A549 (cell line): ENCODE measurements at regions not wholly inside any gene's neighbourhood (a gene's known extent, or its start where the extent isn't known, plus 50 kb on each side); places are given as distances from the start of the nearest gene placed in this dataset.

Experiments used
- ATAC-seq, 2 experiments: fragments of 200-7000 bp in 1 of 2; fragments of >200 bp in 1 of 2; cut with Nextera tagmentation in 1 of 2; cut with Tn5 transposase in 1 of 2; 3 replicates each; pipeline versions ENCODE4 v1.8.0 to v1.9.1; 2018 to 2020; ENCODE audit warnings: mild to moderate bottlenecking in 1 of 2, moderate library complexity in 1 of 2
- CTCF ChIA-PET: fragments of 300-600 bp; sonication (Branson Sonifier 250); formaldehyde crosslinking; extraction: SDS; loops from one replicate; lab custom pipeline; 2021; ENCODE audit warnings: antibody characterized with exemption, inconsistent platforms; lab: Yijun Ruan, JAX
- POLR2A ChIA-PET: fragments of 350-600 bp; formaldehyde crosslinking; extraction: SDS; loops from one replicate; lab custom pipeline; 2021; ENCODE audit warnings: antibody characterized with exemption, inconsistent platforms; lab: Yijun Ruan, JAX
- DNase-seq, 2 experiments: peaks; one replicate each; pipeline versions ENCODE4 v3.0.0 to v3.0.0-alpha.2; 2011 to 2016; ENCODE audit warnings: low read depth in 1 of 2, low spot score in 1 of 2
- FAIRE-seq: peaks from 2 replicates; lab custom pipeline; 2011; peaks lifted over from hg19 to GRCh38; lab: Jason Lieb, UNC
- H3K27ac ChIP-seq, 2 experiments: fragments of >200 bp; sonication (Bioruptor Twin); formaldehyde crosslinking; 3 replicates each; pipeline ENCODE4 v1.5.1; 2016 to 2017
- H3K4me1 ChIP-seq: fragments of >200 bp; sonication (Bioruptor Twin); formaldehyde crosslinking; 3 replicates; pipeline ENCODE4 v1.6.1; 2016
- H3K4me2 ChIP-seq: fragments of >200 bp; sonication (Bioruptor Twin); formaldehyde crosslinking; 3 replicates; pipeline ENCODE4 v1.6.1; 2016
- H3K4me3 ChIP-seq: fragments of >200 bp; sonication (Bioruptor Twin); formaldehyde crosslinking; 3 replicates; pipeline ENCODE4 v1.5.1; 2016
- H3K9me3 ChIP-seq: fragments of >200 bp; sonication (Bioruptor Twin); formaldehyde crosslinking; 3 replicates; pipeline ENCODE4 v1.6.1; 2016
- ATOH8 ChIP-seq: fragments of 250-450 bp; sonication (Bioruptor Pico); IDR thresholded peaks from 2 replicates; pipeline ENCODE4 v1.5.0; 2020; ENCODE audit warnings: low read depth, mild to moderate bottlenecking, moderate library complexity
- BHLHE40 ChIP-seq: IDR thresholded peaks from 2 replicates; pipeline ENCODE4 v1.6.1; 2012; ENCODE audit warnings: low read depth, low read length, inconsistent platforms
- CEBPB ChIP-seq, 2 experiments: fragments of >200 bp in 1 of 2; sonication (Bioruptor Twin) in 1 of 2; formaldehyde crosslinking in 1 of 2; IDR thresholded peaks; 2 replicates each; pipeline ENCODE4 v1.6.1; 2012 to 2016
- CHD4 ChIP-seq: fragments of 200-600 bp; sonication (generic); IDR thresholded peaks from 2 replicates; pipeline ENCODE4 v1.6.1; 2016; ENCODE audit warnings: antibody characterized with exemption, mild to moderate bottlenecking, borderline replicate concordance
- E2F6 ChIP-seq: IDR thresholded peaks from 2 replicates; pipeline ENCODE4 v1.6.1; 2012; ENCODE audit warnings: low read depth, borderline replicate concordance
- ELK1 ChIP-seq: fragments of 150-350 bp; IDR thresholded peaks from 2 replicates; pipeline ENCODE4 v1.6.1; 2014; ENCODE audit warnings: low read depth, mild to moderate bottlenecking, low read length
- FOSB ChIP-seq: fragments of 250-450 bp; sonication (Bioruptor Pico); IDR thresholded peaks from 2 replicates; pipeline ENCODE4 v1.5.0; 2020; ENCODE audit warnings: mild to moderate bottlenecking, moderate library complexity
- FOSL2 ChIP-seq, 2 experiments: fragments of 450-650 bp in 1 of 2; fragments of >200 bp in 1 of 2; sonication (Bioruptor Twin) in 1 of 2; formaldehyde crosslinking; IDR thresholded peaks; 2 replicates each; pipeline versions ENCODE4 v1.5.0 to v1.6.1; 2016 to 2020; ENCODE audit warnings: mild to moderate bottlenecking in 1 of 2, moderate library complexity in 1 of 2
- HDAC2 ChIP-seq: fragments of 200-600 bp; sonication (generic); IDR thresholded peaks from 2 replicates; pipeline ENCODE4 v1.6.1; 2016
- HMGXB4 ChIP-seq: fragments of 250-450 bp; sonication (Bioruptor Pico); IDR thresholded peaks from 2 replicates; pipeline ENCODE4 v1.5.0; 2021; ENCODE audit warnings: mild to moderate bottlenecking, moderate library complexity, borderline replicate concordance
- JUN ChIP-seq, 2 experiments: fragments of >200 bp; sonication (Bioruptor Twin); formaldehyde crosslinking; IDR thresholded peaks; 2 replicates in 1 of 2; 3 replicates in 1 of 2; pipeline ENCODE4 v1.6.1; 2016 to 2017
- KDM5A ChIP-seq: fragments of 200-600 bp; sonication (generic); IDR thresholded peaks from 2 replicates; pipeline ENCODE4 v1.6.1; 2016; ENCODE audit warnings: antibody characterized with exemption, mild to moderate bottlenecking
- NPAS2 ChIP-seq: fragments of 250-450 bp; sonication (Bioruptor Pico); IDR thresholded peaks from 2 replicates; pipeline ENCODE4 v1.8.0; 2022; ENCODE audit warnings: mild to moderate bottlenecking, moderate library complexity, borderline replicate concordance
- NR3C1 ChIP-seq: fragments of >200 bp; sonication (Bioruptor Twin); formaldehyde crosslinking; IDR thresholded peaks from 3 replicates; pipeline ENCODE4 v1.6.1; 2017
- POLR2A ChIP-seq: IDR thresholded peaks from 2 replicates; pipeline ENCODE4 v1.6.1; 2012; ENCODE audit warnings: mild to moderate bottlenecking, low read length
- POLR2AphosphoS2 ChIP-seq: conservative IDR thresholded peaks from 2 replicates; pipeline ENCODE4 v1.6.1; 2012; ENCODE audit warnings: low read length, improper control_type of control experiment, inconsistent platforms
- RCOR1 ChIP-seq: fragments of 150-350 bp; IDR thresholded peaks from 2 replicates; pipeline ENCODE4 v1.6.1; 2014; ENCODE audit warnings: antibody characterized with exemption, low read length, low read depth
- RFX5 ChIP-seq: fragments of 450-650 bp; IDR thresholded peaks from 2 replicates; pipeline ENCODE4 v1.7.1; 2014; ENCODE audit warnings: antibody characterized with exemption, mild to moderate bottlenecking, moderate library complexity
- SREBF2 ChIP-seq: fragments of 450-650 bp; IDR thresholded peaks from 2 replicates; pipeline ENCODE4 v1.6.1; 2014; ENCODE audit warnings: mild to moderate bottlenecking, moderate library complexity
- TFCP2L1 ChIP-seq: fragments of 250-450 bp; sonication (Bioruptor Pico); IDR thresholded peaks from 2 replicates; pipeline ENCODE4 v1.5.0; 2021; ENCODE audit warnings: mild to moderate bottlenecking
- USF2 ChIP-seq: fragments of 450-650 bp; IDR thresholded peaks from 2 replicates; pipeline ENCODE4 v1.6.1; 2014; ENCODE audit warnings: antibody characterized with exemption
- ZNF302 ChIP-seq: fragments of 250-450 bp; sonication (Bioruptor Pico); IDR thresholded peaks from 2 replicates; pipeline ENCODE4 v1.9.0; 2021; ENCODE audit warnings: inconsistent platforms, mild to moderate bottlenecking, moderate library complexity
- WGBS: methylation state at CpG from one replicate; pipeline ENCODE4 v1.1.6; 2017; ENCODE audit errors: missing lambda C conversion rate; 5-methylcytosine and 5-hydroxymethylcytosine counted together

- Histone ChIP-seq H3K4me3 (no peak overlapping the region), H3K9me3 (no peaks in the 10 kb centered on the region), H3K27ac (no peak overlapping the region), H3K4me1 (no peaks in the 10 kb centered on the region), H3K4me2 (no peak overlapping the region)
- DNase-seq, result no peak
- 0% methylated on average over 1 of the region's 1 CpG for WGBS
- TF ChIP-seq RFX5 (no peak), KDM5A (no peak), ELK1 (no peak), HDAC2 (no peak), RCOR1 (no peak), ATOH8 (CRISPR knock-in tag) (no peak), NR3C1 (no peak), CHD4 (no peak), BHLHE40 (no peak), POLR2AphosphoS2 (no peak), FOSB (CRISPR knock-in tag) (no peak), CEBPB (IDR thresholded peaks at IDR 0.05) (no peak), TFCP2L1 (CRISPR knock-in tag) (no peak), FOSL2 (IDR thresholded peaks at IDR 0.05) (no peak), FOSL2 (CRISPR knock-in tag; IDR thresholded peaks at IDR 0.05) (no peak), POLR2A (no peak), E2F6 (no peak), ZNF302 (CRISPR knock-in tag) (no peak)
- ChIA-PET CTCF (no interaction called here), POLR2A (no interaction called here)
- no peak for ATAC-seq
- FAIRE-seq, result no peak
Measured at GRCh38 chr6:98636941-98637340, 197.4 kb upstream of the POU3F2 start.

GRCh38 chr6:98639089-98639635, 195.2 kb upstream of the POU3F2 start:
- CTCF ChIA-PET, result no interaction called here
- ATAC-seq (no peak), FAIRE-seq (no peak), DNase-seq (no peak)
- WGBS, result 28% methylated on average over 5 of the region's 5 CpGs
- H3K4me1 ChIP-seq, result no peaks in the 10 kb centered on the region
- H3K4me2 ChIP-seq, result no peak overlapping the region
- no peak overlapping the region for H3K4me3 ChIP-seq
- H3K27ac ChIP-seq, result no peak overlapping the region
- TF ChIP-seq BHLHE40 (no peak), JUN (IDR thresholded peaks at IDR 0.05) (no peak), CEBPB (IDR thresholded peaks at IDR 0.05) (no peak), E2F6 (no peak), HMGXB4 (no peak), HDAC2 (no peak)
- POLR2A ChIA-PET, result no interaction called here
- no peaks in the 10 kb centered on the region for H3K9me3 ChIP-seq

GRCh38 chr6:98640366-98640765, 194.0 kb upstream of the POU3F2 start:
- FAIRE-seq (no peak), DNase-seq (no peak), ATAC-seq (no peak)
- POLR2A ChIA-PET, result no interaction called here
- no peak overlapping the region for H3K4me2 ChIP-seq
- no peaks in the 10 kb centered on the region for H3K4me1 ChIP-seq
- H3K27ac ChIP-seq, result no peak overlapping the region
- TF ChIP-seq SREBF2, result no peak
- TF ChIP-seq NPAS2 (CRISPR knock-in tag), result no peak
- TF ChIP-seq USF2, result no peak
- no peaks in the 10 kb centered on the region for H3K9me3 ChIP-seq
- CTCF ChIA-PET, result no interaction called here
- WGBS, result 34% methylated on average over 5 of the region's 5 CpGs
- no peak overlapping the region for H3K4me3 ChIP-seq
